Upper lobe of right lung (tissue), 1 donor: ENCODE measurements at regions not wholly inside any gene's neighbourhood (a gene's known extent, or its start where the extent isn't known, plus 50 kb on each side); places are given as distances from the start of the nearest gene placed in this dataset.

Source experiments
- ATAC-seq: fragments of 200-7000 bp; cut with Tn5 transposase; one replicate; pipeline ENCODE4 v1.9.1; 2020; ENCODE audit warnings: mild to moderate bottlenecking, moderate library complexity
- DNase-seq: peaks from one replicate; pipeline ENCODE4 v3.0.0-alpha.2; 2020
- H3K27ac ChIP-seq: fragments of 200-600 bp; one replicate; pipeline ENCODE4 v1.8.0; 2022
- H3K27me3 ChIP-seq: fragments of 200-600 bp; one replicate; pipeline ENCODE4 v1.8.0; 2022; ENCODE audit warnings: mild to moderate bottlenecking
- H3K36me3 ChIP-seq: fragments of 200-600 bp; one replicate; pipeline ENCODE4 v1.8.0; 2022
- H3K4me1 ChIP-seq: fragments of 200-600 bp; one replicate; pipeline ENCODE4 v1.8.0; 2022
- H3K4me3 ChIP-seq: fragments of 200-600 bp; one replicate; pipeline ENCODE4 v1.8.0; 2022; ENCODE audit warnings: mild to moderate bottlenecking
- H3K9me3 ChIP-seq: fragments of 200-600 bp; one replicate; pipeline ENCODE4 v1.8.0; 2022
- intact Hi-C: fragments of 100-400 bp; cut with DNase I; formaldehyde crosslinking; loops from one replicate; pipeline ENCODE4 v1.11.0; 2022
- TF ChIP-seq, protein P1 (sequence below): fragments of 200-600 bp; IDR thresholded peaks from one replicate; pipeline ENCODE4 v1.8.0; 2022; ENCODE audit warnings: antibody characterized with exemption
- donor health status: DM: no; HTN: yes; CAD: no; lungs with severe emphysema.

DNA sequence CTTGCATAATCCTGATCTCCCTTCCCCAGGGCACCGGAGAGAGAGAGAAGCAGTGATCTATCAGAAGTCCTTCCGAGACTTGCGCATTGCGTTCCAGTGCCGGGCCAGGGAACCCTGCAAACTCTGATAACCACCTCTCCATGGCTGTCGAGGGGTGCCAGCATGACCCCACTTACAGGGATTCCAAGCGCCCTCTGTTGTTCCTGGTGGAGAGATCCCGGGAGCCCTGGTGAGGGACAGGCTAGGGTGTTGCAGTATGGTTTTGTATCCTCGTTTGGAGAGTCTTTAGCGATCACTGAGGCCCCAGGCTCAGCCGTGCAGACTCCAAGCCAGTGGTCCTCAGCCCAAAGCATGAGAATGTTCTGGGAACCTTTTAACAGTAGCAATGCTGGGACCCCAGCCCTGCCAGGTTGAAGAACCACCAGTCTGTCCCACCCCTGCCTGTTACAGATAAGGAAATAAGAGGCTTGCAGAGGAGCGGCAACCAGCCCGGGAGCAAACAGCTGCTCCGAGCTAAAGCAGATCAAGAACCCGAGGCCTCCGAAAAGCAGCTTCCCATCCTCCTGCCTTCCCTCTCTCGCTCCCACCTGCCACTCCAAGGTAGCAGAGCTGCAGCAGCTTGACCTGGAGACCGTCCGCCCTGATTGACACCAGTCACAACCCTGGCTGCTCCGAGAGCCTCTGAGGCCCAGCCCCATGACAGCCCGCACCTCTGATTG lies 150.3 kb upstream of the RPL38 start:
- Histone ChIP-seq H3K27me3 (peaks cover 34% of the 10 kb centered on the region), H3K27ac (no peak overlapping the region), H3K9me3 (no peaks in the 10 kb centered on the region), H3K36me3 (no peaks in the 10 kb centered on the region), H3K4me3 (no peak overlapping the region), H3K4me1 (no peaks in the 10 kb centered on the region)
- DNase-seq, result no peak
- no peak for ATAC-seq
- intact Hi-C loops, result no loop called here
- TF ChIP-seq, protein P1, sequence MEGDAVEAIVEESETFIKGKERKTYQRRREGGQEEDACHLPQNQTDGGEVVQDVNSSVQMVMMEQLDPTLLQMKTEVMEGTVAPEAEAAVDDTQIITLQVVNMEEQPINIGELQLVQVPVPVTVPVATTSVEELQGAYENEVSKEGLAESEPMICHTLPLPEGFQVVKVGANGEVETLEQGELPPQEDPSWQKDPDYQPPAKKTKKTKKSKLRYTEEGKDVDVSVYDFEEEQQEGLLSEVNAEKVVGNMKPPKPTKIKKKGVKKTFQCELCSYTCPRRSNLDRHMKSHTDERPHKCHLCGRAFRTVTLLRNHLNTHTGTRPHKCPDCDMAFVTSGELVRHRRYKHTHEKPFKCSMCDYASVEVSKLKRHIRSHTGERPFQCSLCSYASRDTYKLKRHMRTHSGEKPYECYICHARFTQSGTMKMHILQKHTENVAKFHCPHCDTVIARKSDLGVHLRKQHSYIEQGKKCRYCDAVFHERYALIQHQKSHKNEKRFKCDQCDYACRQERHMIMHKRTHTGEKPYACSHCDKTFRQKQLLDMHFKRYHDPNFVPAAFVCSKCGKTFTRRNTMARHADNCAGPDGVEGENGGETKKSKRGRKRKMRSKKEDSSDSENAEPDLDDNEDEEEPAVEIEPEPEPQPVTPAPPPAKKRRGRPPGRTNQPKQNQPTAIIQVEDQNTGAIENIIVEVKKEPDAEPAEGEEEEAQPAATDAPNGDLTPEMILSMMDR, result no peak

DNA sequence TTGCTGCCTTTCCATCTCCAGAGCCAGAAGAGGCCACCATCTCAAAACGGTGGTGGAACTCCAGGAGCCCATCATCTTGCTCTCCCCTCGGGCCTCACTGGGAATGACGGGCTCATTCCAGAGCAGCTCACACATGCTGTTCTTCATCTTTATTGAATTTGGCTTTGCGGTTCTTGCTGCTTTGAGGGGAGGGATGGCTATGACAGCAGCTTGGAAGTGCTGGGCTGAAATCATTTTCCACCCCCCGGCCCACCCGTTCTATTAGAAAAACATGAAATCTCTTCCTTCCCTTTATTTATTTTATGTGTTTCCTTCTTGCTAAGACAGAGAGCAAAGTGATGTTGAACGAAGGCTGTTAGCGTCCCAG lies 149.8 kb upstream of the RPL38 start:
- ATAC-seq (no peak), DNase-seq (no peak)
- H3K4me3 ChIP-seq, result no peak overlapping the region
- peaks cover 32% of the 10 kb centered on the region for H3K27me3 ChIP-seq
- no peaks in the 10 kb centered on the region for H3K4me1 ChIP-seq
- H3K36me3 ChIP-seq, result no peaks in the 10 kb centered on the region
- no peaks in the 10 kb centered on the region for H3K9me3 ChIP-seq
- intact Hi-C loops, result no loop called here
- TF ChIP-seq, protein P1, result no peak
- H3K27ac ChIP-seq, result no peak overlapping the region

GRCh38 chr17:74054249-74054648 lies 149.2 kb upstream of the RPL38 start:
- ATAC-seq (no peak), DNase-seq (no peak)
- no peak overlapping the region for H3K4me3 ChIP-seq
- TF ChIP-seq, protein P1, result no peak
- peaks cover 27% of the 10 kb centered on the region for H3K27me3 ChIP-seq
- H3K36me3 ChIP-seq, result no peaks in the 10 kb centered on the region
- intact Hi-C loops, result no loop called here
- H3K27ac ChIP-seq, result no peak overlapping the region
- no peaks in the 10 kb centered on the region for H3K9me3 ChIP-seq
- no peaks in the 10 kb centered on the region for H3K4me1 ChIP-seq

DNA sequence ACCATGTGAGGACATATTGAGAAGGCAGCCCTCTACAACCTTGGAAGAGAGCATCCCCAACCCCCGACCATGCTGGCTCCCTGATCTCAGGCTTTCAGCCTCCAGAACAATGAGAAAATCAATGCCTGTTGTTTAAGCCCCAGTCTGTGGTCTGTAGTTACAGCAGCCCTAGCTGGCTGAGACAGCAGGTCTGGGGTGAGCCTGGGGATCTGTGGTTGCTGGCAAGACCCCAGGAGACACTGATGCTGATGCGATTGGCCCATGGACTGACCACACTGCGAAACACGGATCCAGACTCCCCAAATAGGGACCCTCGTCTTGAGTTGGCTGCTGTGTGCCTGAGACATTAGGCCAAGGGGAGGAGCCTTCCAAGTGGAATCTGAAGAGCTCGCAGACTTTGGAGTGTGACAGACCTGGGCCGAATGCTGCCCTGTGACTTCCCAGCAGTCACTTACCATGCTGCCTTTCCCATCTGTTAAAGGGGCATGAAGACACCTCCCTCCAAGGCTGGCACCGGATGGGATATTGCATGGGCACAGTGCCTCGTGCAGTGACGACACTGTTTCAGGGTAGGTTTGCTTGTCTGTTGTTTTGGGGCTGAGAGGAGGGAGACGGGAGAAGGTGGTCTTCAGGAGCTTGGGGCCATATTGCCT lies 147.8 kb upstream of the RPL38 start:
- DNase-seq, result no peak
- TF ChIP-seq, protein P1, result no peak
- no peaks in the 10 kb centered on the region for H3K9me3 ChIP-seq
- H3K36me3 ChIP-seq, result no peaks in the 10 kb centered on the region
- no peak overlapping the region for H3K4me3 ChIP-seq
- no peak overlapping the region for H3K27ac ChIP-seq
- ATAC-seq, result no peak
- intact Hi-C loops, result no loop called here
- H3K27me3 ChIP-seq, result peaks cover 13% of the 10 kb centered on the region
- no peaks in the 10 kb centered on the region for H3K4me1 ChIP-seq

DNA sequence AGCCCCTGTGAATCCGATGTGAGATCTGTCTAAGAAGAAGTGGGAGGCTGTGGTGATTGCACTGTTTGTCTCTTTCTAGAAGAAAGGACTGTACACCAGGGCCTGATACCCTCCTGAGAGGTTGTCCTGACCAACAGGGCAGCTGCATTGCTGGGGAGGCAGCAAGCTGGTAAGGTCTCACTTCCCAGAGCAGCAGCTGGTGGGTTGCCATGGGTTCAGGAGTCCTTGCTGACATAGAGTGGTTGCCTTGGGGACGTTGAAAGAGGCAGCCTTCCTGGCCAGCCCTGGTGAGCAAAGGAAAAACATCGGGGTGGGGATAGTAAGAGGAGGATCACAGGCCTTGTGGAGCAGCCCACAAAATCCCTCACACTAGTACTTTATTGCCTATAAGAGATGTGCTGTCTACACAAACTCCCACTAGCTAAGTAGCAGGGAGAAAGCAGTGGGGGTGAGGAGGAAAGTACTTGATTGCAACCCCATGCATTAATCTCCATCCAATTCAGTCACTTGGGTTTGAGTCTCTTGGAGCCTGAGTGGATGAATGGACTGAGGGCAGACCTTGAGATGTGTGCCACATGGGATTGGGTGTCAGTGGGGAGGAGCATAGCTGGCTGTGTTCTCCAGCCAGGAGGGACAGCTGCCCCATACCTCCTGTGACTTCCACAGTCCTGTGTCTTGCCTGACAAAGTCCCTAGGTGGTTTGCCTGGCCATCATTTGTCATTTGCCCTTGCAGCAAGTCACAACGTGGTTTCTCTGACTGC lies 143.8 kb upstream of the RPL38 start:
- Histone ChIP-seq H3K27me3 (peaks cover 6% of the 10 kb centered on the region), H3K4me1 (no peaks in the 10 kb centered on the region), H3K27ac (no peak overlapping the region), H3K36me3 (no peaks in the 10 kb centered on the region), H3K9me3 (no peaks in the 10 kb centered on the region), H3K4me3 (no peak overlapping the region)
- no peak for ATAC-seq
- no peak for DNase-seq
- intact Hi-C loops, result no loop called here
- TF ChIP-seq, protein P1, result no peak
